HepG2 (cell line): ENCODE measurements at regions not wholly inside any gene's neighbourhood (a gene's known extent, or its start where the extent isn't known, plus 50 kb on each side); places are given as distances from the start of the nearest gene placed in this dataset.

Experiments used
- ATAC-seq: fragments of 200-7000 bp; cut with Tn5 transposase; 3 replicates; pipeline ENCODE4 v1.9.1; 2020; ENCODE audit warnings: mild to moderate bottlenecking, moderate library complexity
- BruUV-seq: library from RNA; stranded (reverse); fragments of 400-500 nt; replicated peaks from 2 replicates; lab custom pipeline; 2021; lab: Mats Ljungman, UMichigan
- CTCF ChIA-PET: fragments of 300-600 bp; formaldehyde crosslinking; extraction: SDS; loops from one replicate; lab custom pipeline; 2021; ENCODE audit warnings: low total read pairs, inconsistent platforms, low intra/inter-chr PET ratio; lab: Yijun Ruan, JAX
- POLR2A ChIA-PET: fragments of 350-600 bp; sonication (Branson Sonifier 250); formaldehyde crosslinking; loops from one replicate; lab custom pipeline; 2020; ENCODE audit warnings: antibody characterized with exemption, inconsistent platforms; lab: Yijun Ruan, JAX
- DNase-seq: peaks from one replicate; pipeline ENCODE4 v3.0.0-alpha.2; 2015; ENCODE audit warnings: low spot score
- FAIRE-seq: peaks from 3 replicates; lab custom pipeline; 2011; peaks lifted over from hg19 to GRCh38; lab: Jason Lieb, UNC
- H2AFZ ChIP-seq: one replicate; pipeline ENCODE4 v1.6.1; 2011; ENCODE audit warnings: low read length, inconsistent platforms
- H3K27ac ChIP-seq: fragments of 300-600 bp; 3 replicates; pipeline ENCODE4 v1.8.0; 2011; ENCODE audit warnings: mixed run types, mild to moderate bottlenecking, mixed read lengths, low read length, inconsistent platforms; ENCODE audit not compliant: insufficient read depth; ENCODE audit errors: extremely low read length
- H3K27me3 ChIP-seq, 2 experiments: fragments of 200-600 bp in 1 of 2; 2 replicates in 1 of 2; 3 replicates in 1 of 2; pipeline versions ENCODE4 v1.6.0 to v1.8.0; 2011; ENCODE audit warnings: low read length in 2 of 2, mild to moderate bottlenecking in 2 of 2, moderate library complexity in 2 of 2, inconsistent platforms in 1 of 2; ENCODE audit not compliant: insufficient read depth in 2 of 2, control insufficient read depth in 1 of 2
- H3K36me3 ChIP-seq, 2 experiments: fragments of 200-600 bp in 1 of 2; replicated peaks in 1 of 2; 2 replicates in 1 of 2; 3 replicates in 1 of 2; pipeline versions ENCODE4 v1.5.1 to v1.8.0; 2011; ENCODE audit warnings: low read length in 2 of 2, inconsistent platforms in 1 of 2; ENCODE audit not compliant: insufficient read depth in 2 of 2, control insufficient read depth in 1 of 2
- H3K4me1 ChIP-seq: 2 replicates; pipeline ENCODE4 v1.5.1; 2012; ENCODE audit warnings: low read length, inconsistent platforms; ENCODE audit not compliant: insufficient read depth
- H3K4me2 ChIP-seq: 2 replicates; pipeline ENCODE4 v1.6.0; 2011; ENCODE audit warnings: low read depth, low read length, inconsistent platforms
- H3K4me3 ChIP-seq, 3 experiments: fragments of 200-600 bp in 1 of 3; sonication (generic), shearing (Covaris generic) in 1 of 3; replicated peaks in 1 of 3; 2 replicates each; pipeline ENCODE4 v1.5.1; 2011 to 2016; ENCODE audit warnings: low read length in 3 of 3, inconsistent platforms in 2 of 3, low read depth in 2 of 3, mild to moderate bottlenecking in 2 of 3, control low read depth in 1 of 3, mixed read lengths in 1 of 3; ENCODE audit not compliant: insufficient read depth in 1 of 3
- H3K79me2 ChIP-seq: one replicate; pipeline ENCODE4 v1.6.1; 2011; ENCODE audit warnings: low read length, inconsistent platforms; ENCODE audit not compliant: insufficient read depth
- H3K9ac ChIP-seq: 2 replicates; pipeline ENCODE4 v1.6.0; 2011; ENCODE audit warnings: mild to moderate bottlenecking, low read depth, low read length, inconsistent platforms; ENCODE audit not compliant: insufficient read depth
- H3K9me3 ChIP-seq: 2 replicates; pipeline ENCODE4 v1.5.1; 2012; ENCODE audit warnings: mild to moderate bottlenecking, low read length
- H4K20me1 ChIP-seq: 2 replicates; pipeline ENCODE4 v1.6.0; 2011; ENCODE audit warnings: inconsistent platforms, mild to moderate bottlenecking, low read length, moderate library complexity; ENCODE audit not compliant: insufficient read depth
- GATA4 ChIP-seq: sonication (generic); IDR thresholded peaks from 2 replicates; pipeline ENCODE4 v1.6.1; 2016; ENCODE audit warnings: antibody characterized with exemption, low read depth, borderline replicate concordance
- KAT8 ChIP-seq: IDR thresholded peaks from 2 replicates; pipeline ENCODE4 v1.6.1; 2016; ENCODE audit warnings: missing genetic modification reagents, missing compliant biosample characterization
- MZF1 ChIP-seq: sonication (generic); formaldehyde crosslinking; IDR thresholded peaks from 2 replicates; pipeline ENCODE4 v1.8.1; 2023; ENCODE audit warnings: mild to moderate bottlenecking, missing genetic modification reagents, borderline replicate concordance
- PAF1 ChIP-seq: IDR thresholded peaks from 2 replicates; pipeline ENCODE4 v1.6.1; 2016; ENCODE audit warnings: missing genetic modification reagents, missing compliant biosample characterization
- ZNF777 ChIP-seq: sonication (generic); formaldehyde crosslinking; IDR thresholded peaks from 2 replicates; pipeline ENCODE4 v1.4.0; 2020; ENCODE audit warnings: missing genetic modification reagents
- WGBS: methylation state at CpG from one replicate; pipeline ENCODE4 v1.1.6; 2017; ENCODE audit warnings: low lambda C conversion rate; 5-methylcytosine and 5-hydroxymethylcytosine counted together
- in situ Hi-C: cut with HindIII; loops from 2 replicates; pipeline ENCODE4 v1.10.0; 2017; ENCODE audit warnings: low pct_unique_long_range_greater_than_20kb; ENCODE audit not compliant: extremely low pct_ligation_motif_present
- intact Hi-C: fragments of 100-400 bp; cut with micrococcal nuclease; formaldehyde crosslinking; loops from one replicate; pipeline ENCODE4 v1.10.0; 2022; ENCODE audit not compliant: unreplicated experiment
- TF ChIP-seq, protein P1 (sequence below): sonication (generic); formaldehyde crosslinking; IDR thresholded peaks from 2 replicates; pipeline ENCODE4 v1.8.1; 2022; ENCODE audit warnings: low read depth, mild to moderate bottlenecking, missing genetic modification reagents
- TF ChIP-seq, protein P2 (sequence below): sonication (generic); formaldehyde crosslinking; IDR thresholded peaks from 2 replicates; pipeline ENCODE4 v1.4.0; 2020; ENCODE audit warnings: missing genetic modification reagents

GRCh38 chr19:28618504-28618903 is 594.4 kb downstream of the UQCRFS1 start:
- intact Hi-C loops (no loop called here), in situ Hi-C loops (no loop called here)
- Histone ChIP-seq H4K20me1 (no peaks in the 10 kb centered on the region), H2AFZ (no peak overlapping the region), H3K79me2 (no peaks in the 10 kb centered on the region), H3K27me3 (no peaks in the 10 kb centered on the region), H3K36me3 (no peaks in the 10 kb centered on the region), H3K27ac (no peak overlapping the region), H3K9me3 (peaks cover 89% of the 10 kb centered on the region), H3K4me1 (no peaks in the 10 kb centered on the region), H3K4me2 (no peak overlapping the region), H3K4me3 (no peak overlapping the region), H3K9ac (no peak overlapping the region)
- ChIA-PET CTCF (no interaction called here), POLR2A (no interaction called here)
- FAIRE-seq (no peak), ATAC-seq (no peak), DNase-seq (no peak)
- BruUV-seq = no TSS peak
- 2% methylated on average over 4 of the region's 4 CpGs for WGBS
- TF ChIP-seq ZNF777 (CRISPR knock-in tag) (no peak), KAT8 (CRISPR knock-in tag) (no peak), MZF1 (no peak), PAF1 (CRISPR knock-in tag) (no peak), GATA4 (no peak)
- TF ChIP-seq, protein P1, sequence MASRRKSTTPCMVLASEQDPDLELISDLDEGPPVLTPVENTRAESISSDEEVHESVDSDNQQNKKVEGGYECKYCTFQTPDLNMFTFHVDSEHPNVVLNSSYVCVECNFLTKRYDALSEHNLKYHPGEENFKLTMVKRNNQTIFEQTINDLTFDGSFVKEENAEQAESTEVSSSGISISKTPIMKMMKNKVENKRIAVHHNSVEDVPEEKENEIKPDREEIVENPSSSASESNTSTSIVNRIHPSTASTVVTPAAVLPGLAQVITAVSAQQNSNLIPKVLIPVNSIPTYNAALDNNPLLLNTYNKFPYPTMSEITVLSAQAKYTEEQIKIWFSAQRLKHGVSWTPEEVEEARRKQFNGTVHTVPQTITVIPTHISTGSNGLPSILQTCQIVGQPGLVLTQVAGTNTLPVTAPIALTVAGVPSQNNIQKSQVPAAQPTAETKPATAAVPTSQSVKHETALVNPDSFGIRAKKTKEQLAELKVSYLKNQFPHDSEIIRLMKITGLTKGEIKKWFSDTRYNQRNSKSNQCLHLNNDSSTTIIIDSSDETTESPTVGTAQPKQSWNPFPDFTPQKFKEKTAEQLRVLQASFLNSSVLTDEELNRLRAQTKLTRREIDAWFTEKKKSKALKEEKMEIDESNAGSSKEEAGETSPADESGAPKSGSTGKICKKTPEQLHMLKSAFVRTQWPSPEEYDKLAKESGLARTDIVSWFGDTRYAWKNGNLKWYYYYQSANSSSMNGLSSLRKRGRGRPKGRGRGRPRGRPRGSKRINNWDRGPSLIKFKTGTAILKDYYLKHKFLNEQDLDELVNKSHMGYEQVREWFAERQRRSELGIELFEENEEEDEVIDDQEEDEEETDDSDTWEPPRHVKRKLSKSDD (CRISPR knock-in tag) = no peak
- TF ChIP-seq, protein P2, sequence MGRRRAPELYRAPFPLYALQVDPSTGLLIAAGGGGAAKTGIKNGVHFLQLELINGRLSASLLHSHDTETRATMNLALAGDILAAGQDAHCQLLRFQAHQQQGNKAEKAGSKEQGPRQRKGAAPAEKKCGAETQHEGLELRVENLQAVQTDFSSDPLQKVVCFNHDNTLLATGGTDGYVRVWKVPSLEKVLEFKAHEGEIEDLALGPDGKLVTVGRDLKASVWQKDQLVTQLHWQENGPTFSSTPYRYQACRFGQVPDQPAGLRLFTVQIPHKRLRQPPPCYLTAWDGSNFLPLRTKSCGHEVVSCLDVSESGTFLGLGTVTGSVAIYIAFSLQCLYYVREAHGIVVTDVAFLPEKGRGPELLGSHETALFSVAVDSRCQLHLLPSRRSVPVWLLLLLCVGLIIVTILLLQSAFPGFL (CRISPR knock-in tag) = no peak
